NCI-H128 (cell line): ENCODE measurements at regions not wholly inside any gene's neighbourhood (a gene's known extent, or its start where the extent isn't known, plus 50 kb on each side); places are given as distances from the start of the nearest gene placed in this dataset.
A peak's percentile ranks its signal among the peaks of the same experiment; 100 is the strongest.

Experiments used
- DNase-seq: peaks from one replicate; lab custom pipeline; 2025; ENCODE audit not compliant: unreplicated experiment; lab: John Stamatoyannopoulos, UW

DNA sequence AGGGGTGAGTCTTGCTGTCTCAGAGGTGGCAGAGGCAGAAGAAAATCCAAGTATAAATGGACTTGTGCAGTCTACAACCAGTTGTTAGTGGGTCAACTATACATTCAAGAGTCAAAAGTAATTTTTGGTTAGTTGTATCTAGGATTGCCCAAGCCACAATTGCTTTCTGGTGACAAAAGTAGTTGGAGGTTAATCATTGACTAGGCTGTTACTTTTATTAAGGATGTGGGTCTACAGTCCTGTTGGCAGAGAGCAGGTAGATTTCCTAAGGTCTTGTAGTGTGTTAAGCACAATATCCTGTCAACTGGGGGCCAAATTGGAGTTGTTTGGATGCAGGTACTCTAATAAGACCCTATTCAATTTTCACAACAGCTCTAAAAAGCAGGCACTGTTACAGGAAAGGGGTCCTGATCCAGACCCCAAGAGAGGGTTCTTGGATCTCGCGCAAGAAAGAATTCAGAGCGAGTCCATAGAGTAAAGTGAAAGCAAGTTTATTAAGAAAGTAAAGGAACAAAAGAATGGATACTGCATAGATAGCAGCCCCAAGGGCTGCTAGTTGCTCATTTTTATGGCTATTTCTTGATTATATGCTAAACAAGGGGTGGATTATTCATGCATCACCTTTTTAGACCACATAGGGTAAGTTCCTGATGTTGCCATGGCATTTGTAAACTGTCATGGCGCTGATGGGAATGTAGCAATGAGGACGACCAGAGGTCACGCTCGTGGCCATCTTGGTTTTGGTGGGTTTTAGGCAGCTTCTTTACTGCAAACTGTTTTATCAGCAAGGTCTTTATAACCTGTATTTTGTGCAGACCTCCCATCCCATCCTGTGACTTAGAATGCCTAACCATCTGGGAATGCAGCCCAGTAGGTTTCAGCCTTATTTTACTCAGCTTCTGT, 232.6 kb upstream of the SRRM4 start:
- no peak for DNase-seq

- DNase-seq: no peak
Measured at GRCh38 chr12:118749646-118750045, 231.7 kb upstream of the SRRM4 start.

DNA sequence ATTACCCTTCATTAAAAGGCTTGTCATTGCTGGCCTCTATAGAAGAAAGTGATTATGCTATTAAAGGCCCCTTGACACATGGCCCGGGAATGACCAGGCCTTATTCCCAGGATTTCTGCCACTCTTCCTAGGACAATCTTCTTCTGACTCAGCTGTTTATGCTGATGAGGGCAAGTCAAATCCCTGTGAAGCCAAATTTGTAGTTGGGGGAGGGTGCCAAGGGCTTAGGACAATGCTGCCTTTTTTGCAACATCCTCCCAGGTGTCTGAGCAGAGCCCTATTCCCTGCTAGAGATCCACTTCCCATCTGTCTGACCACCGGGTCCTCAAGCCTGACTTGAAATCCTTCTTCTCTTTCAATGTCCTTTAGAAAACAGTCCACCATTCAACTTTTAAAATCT, 230.7 kb upstream of the SRRM4 start:
- no peak for DNase-seq

DNA sequence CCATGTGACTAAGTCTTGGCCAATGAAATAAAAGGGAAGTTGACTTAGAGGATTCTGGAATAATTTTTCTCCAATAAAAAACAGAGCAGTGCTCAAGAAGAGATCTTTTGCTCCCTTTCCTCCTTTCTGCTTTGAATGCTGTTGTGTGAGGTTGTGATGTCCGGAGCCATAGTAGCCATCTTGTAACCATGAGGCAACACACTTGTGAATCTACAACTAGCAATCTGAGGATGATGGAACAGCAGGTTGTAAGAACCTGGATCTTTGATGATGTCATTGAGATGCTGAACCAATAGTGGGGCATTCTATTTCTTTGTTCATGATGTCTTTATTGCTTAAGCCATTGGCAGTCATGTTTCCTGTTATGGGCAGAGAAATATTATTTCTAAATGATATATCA, 230.0 kb upstream of the SRRM4 start:
- DNase-seq: no peak

DNA sequence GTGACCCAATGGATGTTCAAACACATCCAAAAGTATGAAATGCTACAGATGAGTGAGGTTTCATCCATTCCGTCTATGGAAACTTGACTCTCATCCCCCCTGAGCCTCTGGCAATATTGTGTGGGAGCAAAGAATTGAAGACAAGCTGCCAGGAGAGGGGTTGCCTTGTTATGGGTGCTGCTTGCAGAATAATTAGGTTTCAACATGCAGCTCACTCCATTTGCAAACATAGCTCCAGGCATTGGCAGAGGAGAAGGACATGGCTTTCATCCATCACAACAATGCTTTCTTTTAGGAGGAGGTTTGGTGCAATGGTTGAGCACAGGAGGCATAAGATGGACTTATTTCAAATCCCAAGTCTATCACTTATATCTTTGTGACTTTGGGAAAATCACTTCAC, 220.7 kb upstream of the SRRM4 start:
- DNase-seq: no peak

DNA sequence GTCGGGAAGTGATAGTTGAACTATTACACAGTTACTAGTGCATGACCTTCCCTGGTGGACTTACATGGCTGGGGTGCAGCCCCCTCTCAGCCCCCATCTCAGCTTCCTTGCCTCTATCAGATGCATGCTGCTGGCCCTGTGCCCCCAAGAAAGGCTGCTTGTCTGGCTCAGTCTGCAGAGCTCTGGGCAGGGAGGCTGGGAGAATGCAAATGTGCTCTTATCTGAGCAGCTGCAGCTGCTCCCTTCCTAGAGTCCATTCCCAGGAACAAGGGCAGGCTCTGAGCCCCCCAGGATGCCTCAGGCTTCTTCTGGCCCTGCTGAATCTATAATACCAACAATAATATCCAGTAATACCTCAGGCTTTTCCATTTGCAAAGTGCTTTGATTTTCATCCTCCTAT, 218.1 kb upstream of the SRRM4 start:
- no peak for DNase-seq

DNA sequence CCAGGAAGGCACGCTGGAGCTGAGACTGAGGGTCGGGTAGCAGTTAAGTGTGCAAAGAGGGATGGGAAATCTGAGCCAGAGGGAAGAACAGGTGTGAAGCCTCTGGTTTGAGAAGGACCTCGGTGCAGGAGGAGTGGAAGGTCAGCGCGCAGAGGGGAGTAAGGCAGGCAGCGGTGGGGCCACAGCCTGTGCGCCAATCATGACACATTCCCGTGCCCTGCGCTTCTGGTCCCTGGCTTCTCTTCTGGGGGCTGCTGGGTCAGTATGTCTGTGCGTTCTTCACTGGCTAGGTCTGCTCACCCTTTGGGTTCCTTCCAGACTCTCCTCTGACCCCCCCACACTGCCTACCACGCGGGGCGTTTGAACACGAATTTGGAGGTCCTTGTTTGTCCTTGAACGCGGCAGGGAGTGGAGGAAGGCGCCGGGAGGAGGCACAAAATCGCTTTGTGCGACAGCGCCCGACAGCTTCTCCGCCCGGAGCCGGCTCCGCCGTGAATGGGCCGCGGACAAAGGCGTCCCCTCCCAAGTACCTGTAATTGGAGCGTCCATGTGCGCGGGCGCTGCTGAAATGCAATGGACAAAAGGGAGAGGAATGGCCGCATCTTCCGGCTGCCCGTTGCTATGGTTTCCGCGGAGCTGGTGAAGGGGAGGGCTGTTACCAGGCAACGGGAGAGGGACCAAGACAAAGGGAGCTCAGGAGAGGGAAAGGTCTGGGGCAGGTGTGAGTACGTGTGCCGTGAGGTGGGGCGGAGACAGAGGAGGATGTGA, 207.2 kb upstream of the SRRM4 start:
- peak; percentile 94 for DNase-seq

GRCh38 chr12:118777504-118777903, 203.8 kb upstream of the SRRM4 start:
- no peak for DNase-seq

GRCh38 chr12:118778077-118778476, 203.3 kb upstream of the SRRM4 start:
- DNase-seq: no peak

GRCh38 chr12:118780939-118781338, 200.4 kb upstream of the SRRM4 start:
- no peak for DNase-seq

- DNase-seq: no peak
Measured at GRCh38 chr12:118781692-118782091, 199.6 kb upstream of the SRRM4 start.

- DNase-seq: no peak
Measured at GRCh38 chr12:118783703-118784102, 197.6 kb upstream of the SRRM4 start.

- DNase-seq: no peak
Measured at GRCh38 chr12:118790578-118790977, 190.8 kb upstream of the SRRM4 start.

GRCh38 chr12:118813778-118814357, 167.5 kb upstream of the SRRM4 start:
- no peak for DNase-seq

DNA sequence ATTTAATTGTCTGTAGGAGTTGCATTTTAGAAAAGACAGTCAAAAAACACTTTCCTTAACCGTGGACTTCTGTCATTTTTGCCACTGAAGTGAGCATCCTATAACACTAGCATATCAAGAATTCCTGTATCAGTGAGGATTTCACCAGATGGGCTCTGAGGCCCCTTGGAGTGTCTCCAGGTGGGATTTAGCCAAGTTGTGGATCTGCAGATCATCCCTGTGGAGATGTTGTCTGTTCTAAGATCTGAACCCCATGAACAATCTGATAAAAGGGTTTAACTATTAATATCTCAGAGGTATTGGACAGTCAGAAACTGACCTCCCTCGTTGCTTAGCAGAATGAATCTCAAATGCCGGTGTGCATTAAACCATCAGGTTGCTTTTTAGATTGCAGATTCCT, 165.0 kb upstream of the SRRM4 start:
- no peak for DNase-seq

DNA sequence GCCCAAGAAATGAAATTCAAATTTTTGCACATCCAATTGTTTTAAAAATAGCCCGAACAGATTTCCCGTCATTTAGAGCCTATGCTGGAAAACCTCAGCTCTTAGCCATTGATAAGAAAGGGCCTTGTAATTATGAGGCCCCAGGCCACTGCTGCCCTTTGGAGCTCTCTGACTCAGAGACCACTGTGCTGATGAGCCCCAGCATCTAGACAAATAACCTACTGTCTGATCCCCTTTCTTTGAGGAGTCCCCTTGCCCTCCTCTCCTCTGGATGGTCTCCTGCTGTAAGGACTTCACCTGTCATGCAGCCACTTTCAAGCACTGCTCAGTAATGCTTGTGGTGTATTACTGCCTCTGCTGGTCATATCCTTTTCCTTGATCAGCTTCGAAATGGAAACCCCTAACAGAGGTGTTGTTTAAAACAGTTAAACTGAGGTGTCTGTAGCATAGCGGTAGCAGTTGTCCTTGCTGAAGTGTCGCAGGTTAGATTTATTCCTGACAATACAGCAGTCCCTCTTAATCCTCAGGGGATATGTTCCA, 159.9 kb upstream of the SRRM4 start:
- no peak for DNase-seq

GRCh38 chr12:118822512-118822911, 158.8 kb upstream of the SRRM4 start:
- DNase-seq: no peak

DNA sequence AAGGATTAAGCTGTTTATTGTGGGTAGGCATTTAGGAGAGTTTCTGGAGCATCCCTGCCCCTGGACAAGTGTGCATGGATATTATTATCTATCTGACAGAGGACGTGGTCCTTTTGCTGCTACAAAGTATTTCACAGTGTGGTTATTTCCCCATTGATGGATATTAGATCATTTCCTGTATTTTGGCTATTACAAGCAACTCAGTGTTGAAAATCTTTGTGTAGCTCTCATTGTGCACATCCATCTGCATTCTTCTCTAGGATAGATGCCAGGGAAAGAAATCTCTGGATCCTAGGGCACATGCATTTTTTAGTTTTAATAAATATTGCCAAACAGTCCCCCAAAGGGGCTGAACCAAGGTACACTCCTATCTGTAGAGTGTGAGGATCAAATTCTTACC, 154.3 kb upstream of the SRRM4 start:
- DNase-seq: no peak

DNA sequence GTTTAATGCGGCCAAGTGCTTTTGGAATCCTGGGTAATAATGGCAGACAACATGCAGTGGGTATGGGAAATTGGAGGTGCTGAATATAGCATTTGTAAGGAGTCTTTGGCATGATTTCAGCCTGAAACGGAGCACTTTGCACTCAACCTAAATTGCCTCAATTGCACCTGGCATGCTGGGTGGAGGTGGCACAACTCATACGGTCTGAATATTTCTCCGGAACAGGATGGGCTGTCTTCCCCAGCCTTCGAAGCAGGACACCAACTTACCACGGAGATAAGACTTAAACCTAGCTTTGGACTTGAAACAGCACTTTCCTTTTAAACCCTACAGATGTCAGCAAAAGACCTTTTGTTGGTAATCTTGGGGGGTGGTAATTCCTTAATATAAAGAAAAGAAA, 153.7 kb upstream of the SRRM4 start:
- DNase-seq: no peak

DNA sequence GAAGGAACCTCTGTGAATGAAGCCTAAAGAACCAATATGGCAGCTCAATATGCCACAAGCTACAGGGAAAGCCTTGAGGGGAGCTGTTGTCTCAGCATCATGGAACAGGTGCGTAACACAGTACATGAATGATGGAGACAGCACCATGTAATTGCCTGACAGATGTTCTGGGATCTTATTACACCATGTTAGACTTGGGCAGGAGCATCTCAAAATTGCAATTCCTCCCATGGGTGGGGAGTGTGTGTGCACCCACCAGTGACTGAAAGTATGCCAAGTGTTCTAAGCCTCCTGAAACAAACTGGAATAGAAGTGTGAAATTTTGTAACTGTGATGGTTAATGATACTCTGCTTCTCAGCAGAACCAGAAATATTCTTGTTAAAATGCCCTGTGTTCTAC, 151.0 kb upstream of the SRRM4 start:
- no peak for DNase-seq

DNA sequence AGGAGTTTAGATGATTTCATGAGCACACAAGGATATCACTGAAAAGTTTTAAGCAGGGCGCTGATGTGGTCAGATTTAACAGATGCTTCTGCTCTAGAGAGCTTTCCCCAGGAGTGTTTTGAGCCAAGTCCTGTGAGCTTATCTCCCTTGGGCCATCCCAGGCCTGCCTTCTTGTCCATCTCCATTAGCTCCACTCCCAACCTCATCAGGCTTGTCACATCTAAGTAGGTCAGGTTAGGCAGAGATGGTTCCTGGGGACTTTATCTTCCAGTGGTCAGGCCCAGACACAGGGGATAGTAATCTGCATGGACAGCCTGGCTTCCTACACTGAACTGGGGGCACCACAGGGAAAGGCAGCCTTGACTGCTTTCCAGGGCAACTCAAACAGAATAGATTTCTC, 145.4 kb upstream of the SRRM4 start:
- no peak for DNase-seq

GRCh38 chr12:118840399-118840798, 140.9 kb upstream of the SRRM4 start:
- DNase-seq: no peak
